Endodermal cell (in vitro differentiated cells): ENCODE measurements at regions not wholly inside any gene's neighbourhood (a gene's known extent, or its start where the extent isn't known, plus 50 kb on each side); places are given as distances from the start of the nearest gene placed in this dataset.

ENCODE experiments used
- DNase-seq: peaks from one replicate; pipeline ENCODE4 v3.0.0-alpha.2; 2017
- H3K27ac ChIP-seq: 2 replicates; pipeline ENCODE4 v1.5.1; 2013; ENCODE audit warnings: mild to moderate bottlenecking, low read depth, low read length, moderate library complexity
- H3K27me3 ChIP-seq: 2 replicates; pipeline ENCODE4 v1.6.1; 2013; ENCODE audit warnings: mild to moderate bottlenecking, low read length, moderate library complexity; ENCODE audit not compliant: insufficient read depth, control insufficient read depth, poor library complexity, severe bottlenecking
- H3K36me3 ChIP-seq: 2 replicates; pipeline ENCODE4 v1.7.0; 2013; ENCODE audit warnings: mild to moderate bottlenecking, low read length, moderate library complexity; ENCODE audit not compliant: control insufficient read depth, insufficient read depth
- H3K4me1 ChIP-seq: one replicate; pipeline ENCODE4 v1.7.0; 2013; ENCODE audit warnings: low read length; ENCODE audit not compliant: control insufficient read depth, insufficient read depth
- H3K4me3 ChIP-seq: 2 replicates; pipeline ENCODE4 v1.5.1; 2013; ENCODE audit warnings: mild to moderate bottlenecking, low read length, moderate library complexity
- H3K9ac ChIP-seq: 2 replicates; pipeline ENCODE4 v1.6.1; 2013; ENCODE audit warnings: mild to moderate bottlenecking, low read length, moderate library complexity; ENCODE audit not compliant: poor library complexity, severe bottlenecking; ENCODE audit errors: extremely low read depth
- H3K9me3 ChIP-seq: 2 replicates; pipeline ENCODE4 v1.6.1; 2013; ENCODE audit warnings: mild to moderate bottlenecking, low read length, moderate library complexity; ENCODE audit not compliant: control insufficient read depth
- H3K27ac Mint-ChIP-seq: 2 replicates; pipeline ENCODE4 v1.8.0; 2020; ENCODE audit warnings: mixed read lengths
- H3K27me3 Mint-ChIP-seq: 2 replicates; pipeline ENCODE4 v1.8.0; 2021; ENCODE audit warnings: mild to moderate bottlenecking, mixed read lengths; ENCODE audit not compliant: insufficient read depth
- H3K36me3 Mint-ChIP-seq: 2 replicates; pipeline ENCODE4 v1.8.0; 2020; ENCODE audit warnings: low read depth, mixed read lengths
- H3K4me1 Mint-ChIP-seq: 2 replicates; pipeline ENCODE4 v1.8.0; 2020; ENCODE audit warnings: mixed read lengths
- H3K4me3 Mint-ChIP-seq: 2 replicates; pipeline ENCODE4 v1.8.0; 2020; ENCODE audit warnings: mild to moderate bottlenecking, moderate library complexity, mixed read lengths
- H3K9me3 Mint-ChIP-seq: 2 replicates; pipeline ENCODE4 v1.8.0; 2020; ENCODE audit warnings: mild to moderate bottlenecking, mixed read lengths
- CTCF ChIP-seq: fragments of 200-600 bp; sonication (generic); conservative IDR thresholded peaks from 2 replicates; pipeline ENCODE4 v1.5.0; 2021; ENCODE audit warnings: antibody characterized with exemption, mild to moderate bottlenecking
- WGBS, 2 experiments: methylation state at CpG; one replicate each; pipeline versions ENCODE4 v1.1.5 to v1.1.7; 2013; ENCODE audit warnings: missing lambda C conversion rate in 2 of 2, mixed read lengths in 1 of 2; ENCODE audit not compliant: insufficient coverage in 1 of 2, insufficient read length in 1 of 2; 5-methylcytosine and 5-hydroxymethylcytosine counted together

GRCh38 chr14:31950331-31950730 is 126.8 kb upstream of the ARHGAP5 start:
- no peak for DNase-seq
- 86 to 92% methylated on average over 7 of the region's 7 CpGs for WGBS, 2 experiments
- Mint-ChIP-seq H3K27ac (no peak overlapping the region), H3K4me1 (peaks cover 20% of the 10 kb centered on the region), H3K27me3 (peaks cover 3% of the 10 kb centered on the region), H3K36me3 (no peaks in the 10 kb centered on the region), H3K4me3 (no peak overlapping the region), H3K9me3 (no peaks in the 10 kb centered on the region)
- Histone ChIP-seq H3K27ac (peak overlapping the region; percentile 95), H3K27me3 (no peaks in the 10 kb centered on the region), H3K4me1 (peaks cover 9% of the 10 kb centered on the region), H3K4me3 (no peak overlapping the region), H3K9me3 (no peaks in the 10 kb centered on the region), H3K9ac (no peak overlapping the region), H3K36me3 (no peaks in the 10 kb centered on the region)
- no peak for TF ChIP-seq CTCF

- no peaks in the 10 kb centered on the region for H3K36me3 Mint-ChIP-seq
These were observed 126.1 kb upstream of the ARHGAP5 start for GRCh38 chr14:31950764-31951637.

GRCh38 chr14:31951638-31951964 is 125.5 kb upstream of the ARHGAP5 start:
- H3K9ac ChIP-seq, result no peak overlapping the region
- Mint-ChIP-seq H3K9me3 (peaks cover 2% of the 10 kb centered on the region), H3K36me3 (no peaks in the 10 kb centered on the region), H3K4me1 (peaks cover 20% of the 10 kb centered on the region), H3K4me3 (no peak overlapping the region), H3K27me3 (peaks cover 3% of the 10 kb centered on the region), H3K27ac (no peak overlapping the region)
- no peaks in the 10 kb centered on the region for H3K36me3 ChIP-seq
- H3K9me3 ChIP-seq, result peaks cover under 1% of the 10 kb centered on the region
- no peaks in the 10 kb centered on the region for H3K27me3 ChIP-seq
- DNase-seq, result no peak
- peak overlapping the region; percentile 95 for H3K27ac ChIP-seq
- WGBS, 2 experiments, result 66 to 68% methylated on average over 3 to 4 of the region's 4 CpGs
- no peak overlapping the region for H3K4me3 ChIP-seq
- TF ChIP-seq CTCF, result no peak
- H3K4me1 ChIP-seq, result peaks cover 9% of the 10 kb centered on the region

More at GRCh38 chr14:31950764-31951637, 126.1 kb upstream of the ARHGAP5 start:
- Histone ChIP-seq H3K9me3 (no peaks in the 10 kb centered on the region), H3K4me3 (no peak overlapping the region), H3K9ac (no peak overlapping the region), H3K27ac (peak overlapping the region; percentile 95), H3K4me1 (peaks cover 9% of the 10 kb centered on the region), H3K27me3 (no peaks in the 10 kb centered on the region), H3K36me3 (no peaks in the 10 kb centered on the region)
- peaks cover 20% of the 10 kb centered on the region for H3K4me1 Mint-ChIP-seq
- H3K4me3 Mint-ChIP-seq, result no peak overlapping the region
- WGBS, 2 experiments, result 46 to 68% methylated on average over 15 to 19 of the region's 19 CpGs
- H3K27ac Mint-ChIP-seq, result no peak overlapping the region
- no peak for TF ChIP-seq CTCF
- H3K9me3 Mint-ChIP-seq, result no peaks in the 10 kb centered on the region
- peaks cover 3% of the 10 kb centered on the region for H3K27me3 Mint-ChIP-seq
- DNase-seq, result peak; percentile 83
